Muscle of leg (tissue), 3 donors: ENCODE measurements at regions not wholly inside any gene's neighbourhood (a gene's known extent, or its start where the extent isn't known, plus 50 kb on each side); places are given as distances from the start of the nearest gene placed in this dataset.

ENCODE experiments used
- DNase-seq: peaks from one replicate; pipeline ENCODE4 v3.0.0; 2013
- H3K27ac ChIP-seq: one replicate; pipeline ENCODE4 v1.5.1; 2013; ENCODE audit warnings: mild to moderate bottlenecking, low read length, control low read depth
- H3K27me3 ChIP-seq: one replicate; pipeline ENCODE4 v1.6.1; 2013; ENCODE audit warnings: low read length; ENCODE audit not compliant: control insufficient read depth, insufficient read depth
- H3K36me3 ChIP-seq: one replicate; pipeline ENCODE4 v1.6.1; 2013; ENCODE audit warnings: low read length; ENCODE audit not compliant: control insufficient read depth, insufficient read depth
- H3K4me1 ChIP-seq: one replicate; pipeline ENCODE4 v1.6.1; 2013; ENCODE audit warnings: low read length; ENCODE audit not compliant: control insufficient read depth, insufficient read depth
- H3K4me3 ChIP-seq: one replicate; pipeline ENCODE4 v1.5.1; 2013; ENCODE audit warnings: low read length, control low read depth
- H3K9me3 ChIP-seq: replicated peaks from 2 replicates; pipeline ENCODE4 v1.6.1; 2013; ENCODE audit warnings: low read depth, low read length; ENCODE audit not compliant: control insufficient read depth
- WGBS: methylation state at CpG from one replicate; pipeline ENCODE4 v1.1.5; 2013; ENCODE audit warnings: missing lambda C conversion rate; ENCODE audit not compliant: insufficient coverage; 5-methylcytosine and 5-hydroxymethylcytosine counted together

GRCh38 chr19:30312582-30313352 lies 59.4 kb upstream of the ZNF536 start:
- no peaks in the 10 kb centered on the region for H3K27me3 ChIP-seq
- peaks cover 2% of the 10 kb centered on the region for H3K9me3 ChIP-seq
- H3K36me3 ChIP-seq, result no peaks in the 10 kb centered on the region

GRCh38 chr19:30313353-30313750 lies 58.8 kb upstream of the ZNF536 start:
- no peak for DNase-seq
- Histone ChIP-seq H3K4me3 (no peak overlapping the region), H3K27ac (no peak overlapping the region), H3K4me1 (no peaks in the 10 kb centered on the region), H3K36me3 (no peaks in the 10 kb centered on the region), H3K9me3 (peaks cover 2% of the 10 kb centered on the region), H3K27me3 (no peaks in the 10 kb centered on the region)
- no CpG with 5 or more reads among the region's 2 CpGs for WGBS

More at GRCh38 chr19:30312582-30313352, 59.4 kb upstream of the ZNF536 start:
- DNase-seq, result no peak
- H3K27ac ChIP-seq, result no peak overlapping the region
- H3K4me3 ChIP-seq, result no peak overlapping the region
- 73% methylated on average over 14 of the region's 14 CpGs for WGBS
- no peaks in the 10 kb centered on the region for H3K4me1 ChIP-seq

- WGBS, result 84% methylated on average over 12 of the region's 14 CpGs
- H3K9me3 ChIP-seq, result peaks cover 2% of the 10 kb centered on the region
- H3K4me1 ChIP-seq, result no peaks in the 10 kb centered on the region
- no peaks in the 10 kb centered on the region for H3K27me3 ChIP-seq
- H3K27ac ChIP-seq, result no peak overlapping the region
- no peak for DNase-seq
- no peak overlapping the region for H3K4me3 ChIP-seq
- H3K36me3 ChIP-seq, result no peaks in the 10 kb centered on the region
Observed at GRCh38 chr19:30314056-30314804, 58.0 kb upstream of the ZNF536 start.

GRCh38 chr19:30314805-30315155 lies 57.4 kb upstream of the ZNF536 start:
- H3K4me1 ChIP-seq, result no peaks in the 10 kb centered on the region
- no peak for DNase-seq
- no peak overlapping the region for H3K4me3 ChIP-seq
- H3K27me3 ChIP-seq, result no peaks in the 10 kb centered on the region
- H3K9me3 ChIP-seq, result peaks cover 2% of the 10 kb centered on the region
- no peaks in the 10 kb centered on the region for H3K36me3 ChIP-seq
- no peak overlapping the region for H3K27ac ChIP-seq
- WGBS, result 91% methylated on average over 4 of the region's 5 CpGs

GRCh38 chr19:30315159-30315558 lies 57.0 kb upstream of the ZNF536 start:
- Histone ChIP-seq H3K27ac (no peak overlapping the region), H3K36me3 (no peaks in the 10 kb centered on the region), H3K9me3 (peaks cover 2% of the 10 kb centered on the region), H3K4me1 (no peaks in the 10 kb centered on the region), H3K27me3 (no peaks in the 10 kb centered on the region), H3K4me3 (no peak overlapping the region)
- WGBS, result 94% methylated on average over 1 of the region's 2 CpGs
- no peak for DNase-seq

- Histone ChIP-seq H3K27ac (no peak overlapping the region), H3K4me3 (no peak overlapping the region), H3K9me3 (peaks cover 2% of the 10 kb centered on the region), H3K36me3 (no peaks in the 10 kb centered on the region), H3K4me1 (no peaks in the 10 kb centered on the region), H3K27me3 (no peaks in the 10 kb centered on the region)
- no CpG with 5 or more reads among the region's 4 CpGs for WGBS
- no peak for DNase-seq
Observed at GRCh38 chr19:30316000-30316491, 56.1 kb upstream of the ZNF536 start.

GRCh38 chr19:30316560-30317106 lies 55.6 kb upstream of the ZNF536 start:
- Histone ChIP-seq H3K4me3 (no peak overlapping the region), H3K4me1 (no peaks in the 10 kb centered on the region), H3K27ac (no peak overlapping the region), H3K36me3 (no peaks in the 10 kb centered on the region), H3K27me3 (no peaks in the 10 kb centered on the region), H3K9me3 (peaks cover 2% of the 10 kb centered on the region)
- WGBS, result 92% methylated on average over 4 of the region's 6 CpGs
- DNase-seq, result no peak

- Histone ChIP-seq H3K27me3 (no peaks in the 10 kb centered on the region), H3K36me3 (no peaks in the 10 kb centered on the region), H3K4me3 (no peak overlapping the region), H3K4me1 (no peaks in the 10 kb centered on the region), H3K9me3 (peaks cover 2% of the 10 kb centered on the region), H3K27ac (no peak overlapping the region)
- WGBS, result 88% methylated on average over 4 of the region's 7 CpGs
- DNase-seq, result no peak
Observed at GRCh38 chr19:30317403-30317802, 54.8 kb upstream of the ZNF536 start.

GRCh38 chr19:30318261-30318660 lies 53.9 kb upstream of the ZNF536 start:
- no peak for DNase-seq
- Histone ChIP-seq H3K27me3 (no peaks in the 10 kb centered on the region), H3K4me3 (no peak overlapping the region), H3K27ac (no peak overlapping the region), H3K9me3 (peaks cover 2% of the 10 kb centered on the region), H3K4me1 (no peaks in the 10 kb centered on the region), H3K36me3 (no peaks in the 10 kb centered on the region)
- 100% methylated on average over 1 of the region's 5 CpGs for WGBS

- H3K36me3 ChIP-seq, result no peaks in the 10 kb centered on the region
- no peak for DNase-seq
- no peaks in the 10 kb centered on the region for H3K4me1 ChIP-seq
- WGBS, result 91% methylated on average over 9 of the region's 11 CpGs
- no peaks in the 10 kb centered on the region for H3K27me3 ChIP-seq
- H3K9me3 ChIP-seq, result peaks cover 2% of the 10 kb centered on the region
- no peak overlapping the region for H3K4me3 ChIP-seq
- H3K27ac ChIP-seq, result no peak overlapping the region
Observed at GRCh38 chr19:30318936-30319335, 53.2 kb upstream of the ZNF536 start.
